NCI-H2107 treated with DMSO at 0.1 percent for 48 hours (cell line): ENCODE measurements at regions not wholly inside any gene's neighbourhood (a gene's known extent, or its start where the extent isn't known, plus 50 kb on each side); places are given as distances from the start of the nearest gene placed in this dataset.
"Not testable (repeated sequence)": the region's sequence is repeated elsewhere in the genome, so short reads cannot be mapped to it uniquely, and the experiment has no call there.

Experiments used
- DNase-seq: peaks from one replicate; lab custom pipeline; 2025; ENCODE audit not compliant: unreplicated experiment; lab: John Stamatoyannopoulos, UW

DNA sequence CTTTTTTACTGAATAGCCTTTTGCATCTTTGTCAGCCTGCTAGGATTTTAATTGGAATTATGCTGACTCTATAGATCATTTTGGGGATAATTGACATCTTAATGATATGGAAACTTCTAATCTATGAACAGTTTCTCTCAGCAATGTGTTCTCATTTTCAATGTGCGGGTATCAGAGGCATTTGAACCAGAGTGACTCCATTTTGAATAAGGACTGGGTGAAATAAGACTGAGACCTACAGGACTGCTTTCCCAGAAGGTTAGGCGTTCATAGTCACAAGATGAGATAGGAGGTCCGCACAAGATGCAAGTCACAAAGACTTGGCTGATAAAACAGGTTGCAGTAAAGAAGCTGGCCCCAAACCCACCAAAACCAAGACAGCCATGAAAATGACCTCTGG is 140.5 kb downstream of the IGLL1 start:
- not testable (repeated sequence) for DNase-seq

DNA sequence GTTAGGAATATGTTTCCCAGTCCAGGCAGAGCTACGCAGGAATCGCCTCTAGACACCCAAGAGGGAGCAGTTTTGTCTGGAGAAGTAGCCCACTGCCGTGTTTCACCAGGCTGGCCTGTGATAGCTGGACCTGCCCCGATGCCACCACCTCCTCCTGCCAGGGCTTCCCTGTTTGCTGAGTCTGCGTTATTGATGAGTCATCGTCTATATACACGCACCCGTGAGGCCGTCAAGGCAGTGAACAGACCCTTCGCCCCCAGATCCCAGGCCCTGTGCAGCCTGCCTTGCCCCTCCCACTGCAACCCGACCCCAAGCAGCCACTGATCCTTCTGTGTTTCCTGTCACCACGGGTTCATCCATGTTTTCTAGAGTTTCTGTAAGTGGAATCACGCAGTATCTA is 141.9 kb downstream of the IGLL1 start:
- DNase-seq = no peak

DNA sequence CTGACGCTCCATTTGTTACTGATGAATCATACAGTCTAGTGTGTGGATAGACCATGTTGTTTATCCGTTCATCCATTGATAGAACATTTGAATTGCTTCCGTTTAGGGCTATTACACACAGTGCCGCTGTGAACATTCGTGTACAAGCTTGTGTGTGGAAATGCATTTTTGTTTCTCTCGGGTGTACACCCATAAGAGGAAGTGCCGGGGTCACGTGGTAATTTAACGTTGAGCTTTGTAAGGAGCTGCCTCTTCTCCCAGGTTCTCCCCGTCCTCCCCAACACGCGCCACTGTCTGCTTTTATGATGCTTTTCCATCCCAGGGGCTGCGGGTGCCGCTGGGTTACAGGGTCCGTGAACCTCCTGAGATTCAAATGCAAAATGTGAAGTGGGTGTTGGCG is 142.3 kb downstream of the IGLL1 start:
- no peak for DNase-seq

DNA sequence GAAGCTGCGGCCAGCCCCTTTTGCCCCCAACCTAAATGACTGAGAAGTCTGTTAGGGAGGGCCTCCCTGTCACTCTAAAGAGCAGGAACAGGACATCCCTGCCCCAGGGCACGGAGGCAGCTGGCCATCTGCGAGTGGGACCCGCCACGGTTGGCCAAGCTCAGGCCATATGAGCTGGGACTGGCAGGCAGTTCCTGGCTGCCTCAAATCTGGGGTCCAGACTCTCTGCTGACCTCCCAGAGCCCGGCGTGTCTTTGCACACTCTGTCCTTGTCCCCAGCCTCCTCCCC is 143.0 kb downstream of the IGLL1 start:
- not testable (repeated sequence) for DNase-seq

DNA sequence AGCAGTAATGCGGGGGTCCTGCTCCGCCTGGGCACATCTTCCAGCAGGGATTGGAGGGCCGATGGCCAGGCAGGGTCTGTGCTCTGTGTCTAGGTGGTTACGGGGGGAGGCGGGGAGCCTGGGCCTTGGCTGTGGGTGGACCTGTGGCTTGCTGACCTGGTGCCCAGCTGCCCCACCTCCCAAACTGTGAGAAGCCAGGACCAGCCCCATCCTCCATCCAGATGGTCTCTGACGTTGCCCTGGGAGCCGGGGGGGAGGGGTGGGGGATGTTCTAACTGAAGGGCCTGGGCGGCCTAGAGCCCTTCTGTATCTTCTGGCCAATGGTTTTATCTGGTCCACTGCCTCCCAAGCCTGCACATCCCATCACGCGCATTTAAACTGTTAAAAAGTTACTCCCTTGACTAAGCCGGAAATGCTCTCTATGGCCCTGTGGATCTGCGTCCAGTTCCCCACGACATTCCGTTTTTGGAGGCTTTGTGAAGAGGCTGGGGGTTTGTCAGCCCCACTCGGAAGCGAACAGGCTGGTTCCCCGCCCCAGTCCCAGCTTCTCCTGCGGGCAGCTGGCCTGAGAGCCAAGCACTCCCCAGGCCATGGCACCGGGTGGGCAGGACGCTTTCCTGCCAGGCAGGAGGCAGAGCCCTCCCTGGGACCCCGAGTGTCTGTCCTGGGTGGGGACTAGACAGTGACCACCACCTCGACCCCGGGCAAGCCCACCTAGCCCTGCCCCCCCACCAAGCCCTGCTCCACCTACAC is 143.6 kb downstream of the IGLL1 start:
- not testable (repeated sequence) for DNase-seq

DNA sequence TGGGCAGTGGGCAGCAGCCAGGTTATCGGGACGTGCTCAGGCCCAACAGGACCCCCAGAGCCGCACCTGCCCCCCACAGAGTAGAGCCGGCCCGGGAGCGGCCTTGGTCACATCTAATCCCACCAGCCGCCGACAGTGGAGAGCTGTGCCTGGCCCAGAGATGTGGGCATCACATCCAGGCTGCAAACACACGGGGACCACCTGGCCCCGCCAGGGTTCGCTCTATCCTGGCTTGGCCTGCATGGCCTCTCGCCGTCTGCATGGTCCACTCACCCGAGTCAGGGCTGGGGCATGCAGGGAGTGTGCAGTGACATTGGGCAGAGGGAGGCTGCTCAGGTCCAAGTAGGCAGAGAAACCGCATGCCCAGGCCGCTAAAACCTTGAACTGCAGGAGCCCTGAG is 144.9 kb downstream of the IGLL1 start:
- DNase-seq = not testable (repeated sequence)

DNA sequence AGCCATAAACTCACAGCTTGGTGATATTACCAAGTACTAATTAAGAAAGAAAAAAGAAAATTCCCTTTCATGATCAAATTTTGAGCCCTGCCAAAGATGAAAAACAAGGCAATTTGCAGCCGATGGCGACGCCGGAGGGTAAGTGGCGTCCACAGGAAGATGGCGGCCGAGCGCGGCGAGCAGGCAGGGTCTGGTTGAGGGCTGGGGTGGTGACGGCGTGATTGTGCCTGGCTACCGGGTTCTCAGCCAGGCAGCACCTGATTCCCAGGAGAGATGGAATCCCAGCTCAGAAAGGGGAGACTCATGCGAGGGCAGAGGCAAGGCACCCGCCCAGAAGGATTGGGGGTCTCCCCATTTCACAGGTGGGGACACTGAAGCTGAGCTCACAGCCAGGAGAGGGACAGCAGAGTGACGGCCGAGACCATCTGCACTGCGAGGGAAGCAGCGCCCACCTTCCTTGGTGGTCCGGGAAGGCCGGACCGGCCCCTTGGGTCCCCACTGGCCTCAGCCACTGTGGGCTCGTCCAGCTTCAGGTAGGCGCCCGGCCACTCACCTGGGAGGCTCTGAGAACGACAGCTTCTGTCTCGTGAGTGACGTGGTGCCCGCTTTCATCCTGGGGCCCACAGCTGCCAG is 145.8 kb downstream of the IGLL1 start:
- DNase-seq = not testable (repeated sequence)

DNA sequence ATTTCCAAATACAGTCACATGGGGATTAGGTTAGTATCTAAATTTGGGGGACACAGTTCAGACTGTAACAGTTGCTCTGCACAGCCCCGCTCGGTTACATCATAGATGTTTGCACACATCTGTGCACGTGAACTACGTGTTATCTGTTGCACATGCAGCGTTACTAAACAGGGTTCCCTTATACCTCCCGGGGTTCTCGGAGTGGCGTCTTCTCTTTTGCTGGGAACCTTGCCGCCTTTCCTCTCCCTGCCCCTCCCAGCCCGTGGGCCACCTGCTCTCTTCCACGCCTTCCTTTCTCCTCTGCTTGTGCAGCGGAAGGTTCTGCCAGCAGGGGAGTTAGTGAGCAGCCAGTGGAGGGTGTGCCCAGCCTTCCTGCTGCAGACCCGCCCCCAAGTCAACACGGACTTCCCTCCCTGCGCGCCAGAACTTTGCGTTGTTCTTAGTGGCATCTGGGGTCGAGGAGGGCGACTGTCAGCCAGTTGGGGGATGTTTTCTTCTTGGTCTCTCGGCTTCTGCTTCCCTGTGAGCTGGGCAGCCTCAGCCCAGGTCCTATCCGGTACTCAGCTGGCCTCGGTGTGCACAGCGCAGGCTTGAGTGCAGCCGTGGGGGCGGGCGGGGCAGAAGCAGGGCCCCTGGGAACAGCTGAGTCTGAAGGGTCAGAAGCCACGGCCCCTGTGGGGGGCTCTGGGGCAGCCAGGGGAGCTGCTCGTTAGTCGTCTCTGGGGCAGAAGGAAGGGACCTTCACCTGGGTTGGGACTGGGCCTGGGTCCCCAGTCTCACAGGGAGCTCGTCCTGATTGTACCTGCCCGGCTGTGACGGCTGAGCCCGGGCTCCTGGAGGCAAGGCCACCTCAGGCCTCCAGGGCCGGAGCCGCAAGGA is 146.7 kb downstream of the IGLL1 start:
- peak; percentile 18 for DNase-seq

DNA sequence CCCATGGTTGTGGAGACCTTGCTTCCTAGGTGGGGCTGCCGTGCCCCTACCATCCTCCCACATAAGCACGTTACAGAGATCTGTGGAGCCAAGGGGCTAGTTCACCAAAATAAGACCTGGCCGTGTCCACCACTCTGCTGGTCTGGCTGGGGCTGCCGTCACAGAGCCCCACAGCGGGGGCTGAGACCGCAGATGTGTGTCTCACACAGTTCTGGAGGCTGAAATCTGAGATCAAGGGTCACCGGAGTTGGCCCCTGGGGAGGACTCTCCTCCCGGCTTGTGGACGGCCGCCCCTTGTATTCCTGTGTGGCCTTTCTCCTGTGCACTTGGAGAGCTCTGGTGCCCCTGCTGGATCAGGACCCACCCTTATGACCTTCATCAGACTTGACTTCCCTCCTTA is 147.4 kb downstream of the IGLL1 start:
- not testable (repeated sequence) for DNase-seq

DNA sequence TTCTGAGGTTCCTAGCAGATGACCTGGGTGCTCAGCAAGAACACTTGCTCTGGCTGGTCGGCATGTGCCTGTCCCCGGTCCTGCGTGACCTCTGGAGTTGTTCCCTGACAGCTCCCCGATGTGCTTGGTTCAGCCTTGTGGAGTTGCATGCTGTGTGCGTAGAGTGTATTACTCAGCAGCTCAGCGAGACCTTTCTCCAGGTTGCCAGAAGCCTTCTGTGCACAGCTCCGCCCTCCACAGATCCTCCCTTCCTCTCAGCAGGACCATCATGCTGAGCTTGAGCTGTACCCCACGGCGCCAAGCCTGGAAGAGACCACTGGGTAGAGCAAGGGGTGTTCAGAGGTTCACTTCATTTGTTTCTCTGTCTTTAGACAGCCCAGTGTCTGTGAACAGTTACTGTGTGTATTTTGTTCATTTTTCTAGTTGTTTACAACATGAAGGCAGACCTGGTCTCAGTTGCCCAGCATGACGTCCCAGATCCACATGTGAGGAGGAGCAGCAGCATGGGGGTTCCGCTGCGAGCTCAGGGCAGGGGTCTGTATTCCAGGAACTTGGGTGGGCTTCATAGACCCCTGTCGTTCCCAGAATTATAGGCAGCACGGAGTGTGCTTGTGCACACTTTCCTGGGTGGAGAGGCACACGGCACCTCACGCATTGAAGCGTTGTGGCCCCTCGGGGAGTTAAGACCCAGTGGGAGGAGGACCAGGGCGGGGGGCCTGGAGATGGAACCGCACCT is 148.6 kb downstream of the IGLL1 start:
- no peak for DNase-seq

DNA sequence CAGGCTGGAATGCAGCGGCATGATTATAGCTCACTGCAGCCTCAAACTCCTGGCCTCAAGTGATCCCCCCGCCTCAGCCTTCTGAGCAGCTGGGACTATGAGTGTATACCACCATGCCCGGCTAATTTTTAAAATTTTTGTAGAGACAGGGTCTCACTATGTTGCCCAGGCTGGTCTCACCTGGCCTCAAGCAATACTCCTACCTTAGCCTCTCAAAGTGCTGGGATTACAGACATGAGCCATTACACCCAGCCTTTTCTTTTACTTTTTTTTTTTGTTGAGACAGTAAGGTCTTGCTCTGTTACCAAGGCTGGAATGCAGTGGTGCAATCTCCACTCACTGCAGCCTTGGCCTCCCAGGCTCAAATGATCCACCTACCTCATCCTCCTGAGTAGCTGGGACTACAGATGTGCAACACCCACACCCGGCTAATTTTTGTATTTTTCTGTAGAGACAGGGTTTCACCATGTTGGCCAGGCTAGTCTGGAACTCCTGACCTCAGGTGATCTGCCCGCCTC is 155.5 kb downstream of the IGLL1 start:
- not testable (repeated sequence) for DNase-seq

DNA sequence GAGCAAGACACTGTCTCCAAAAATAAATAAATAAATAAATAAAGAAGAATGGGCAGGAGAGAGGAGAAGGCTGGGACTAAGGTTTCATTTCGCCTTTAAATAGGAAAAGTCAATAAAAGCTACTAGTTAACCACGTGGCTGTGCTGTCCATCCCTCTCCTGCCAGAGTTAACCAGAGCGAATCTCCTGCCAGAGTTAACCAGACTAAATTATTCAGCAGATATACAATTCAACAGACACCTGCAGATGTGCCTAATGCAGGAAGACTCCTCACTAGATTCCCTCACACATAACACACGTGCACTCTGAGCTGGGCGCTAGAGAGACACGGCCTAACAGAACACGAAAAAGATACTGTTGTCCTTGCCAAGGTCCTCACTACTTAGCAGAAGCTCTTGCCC is 156.1 kb downstream of the IGLL1 start:
- DNase-seq = no peak

DNA sequence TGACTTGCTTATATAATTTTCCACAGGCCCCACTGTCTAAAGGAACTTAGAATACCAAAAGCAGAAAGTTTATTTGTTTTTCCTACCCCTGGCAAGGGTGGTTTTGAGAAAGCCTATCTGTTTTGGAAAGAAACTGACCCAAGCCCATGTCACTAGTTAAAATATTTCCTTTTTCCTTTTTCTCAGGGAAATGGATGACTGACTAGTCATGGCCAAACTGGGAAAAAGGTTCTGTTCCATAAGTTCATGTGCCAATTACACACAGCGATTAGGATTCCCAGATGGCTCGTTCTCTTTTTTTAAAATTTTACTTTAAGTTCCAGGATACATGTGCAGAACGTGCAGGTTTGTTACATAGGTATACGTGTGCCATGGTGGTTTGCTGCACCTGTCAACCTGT is 157.8 kb downstream of the IGLL1 start:
- not testable (repeated sequence) for DNase-seq

DNA sequence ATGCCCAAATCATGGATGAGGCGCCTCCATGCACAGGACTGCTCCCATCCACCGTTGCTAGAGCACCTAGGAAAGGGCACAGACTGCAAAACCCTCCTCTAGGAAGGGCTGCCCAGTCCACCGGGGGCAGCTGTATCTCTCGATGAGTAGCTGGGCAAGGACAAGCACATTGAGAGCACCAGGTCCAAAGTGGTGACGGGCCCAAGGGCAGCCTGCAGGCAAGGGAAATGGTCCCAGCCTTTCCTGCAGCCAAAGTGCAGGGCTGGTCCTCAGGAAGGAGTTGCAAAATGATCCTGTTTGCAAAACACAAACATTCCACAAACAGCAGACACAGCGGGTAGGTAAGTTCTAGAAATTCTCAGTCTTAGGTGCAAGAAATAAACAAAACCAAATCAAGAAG is 158.8 kb downstream of the IGLL1 start:
- not testable (repeated sequence) for DNase-seq

DNA sequence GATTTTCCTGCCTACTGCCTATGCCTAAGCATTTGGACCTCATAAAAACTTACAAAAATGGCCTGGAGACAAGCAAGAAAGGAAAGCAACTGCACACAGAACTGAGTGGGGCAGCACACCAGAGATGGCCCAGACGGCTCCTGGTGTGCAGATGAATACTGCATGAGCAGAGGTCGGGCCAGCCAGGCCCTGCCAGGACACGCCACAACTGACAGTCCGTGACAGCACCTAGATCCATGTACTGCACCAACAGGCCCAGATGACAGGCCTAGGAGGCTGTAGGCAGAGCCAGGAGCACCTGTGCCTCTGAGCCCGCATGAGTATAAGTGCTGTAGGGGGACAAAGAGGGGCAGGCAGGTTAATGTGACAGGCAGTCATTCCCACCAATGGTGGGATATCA is 160.2 kb downstream of the IGLL1 start:
- no peak for DNase-seq

DNA sequence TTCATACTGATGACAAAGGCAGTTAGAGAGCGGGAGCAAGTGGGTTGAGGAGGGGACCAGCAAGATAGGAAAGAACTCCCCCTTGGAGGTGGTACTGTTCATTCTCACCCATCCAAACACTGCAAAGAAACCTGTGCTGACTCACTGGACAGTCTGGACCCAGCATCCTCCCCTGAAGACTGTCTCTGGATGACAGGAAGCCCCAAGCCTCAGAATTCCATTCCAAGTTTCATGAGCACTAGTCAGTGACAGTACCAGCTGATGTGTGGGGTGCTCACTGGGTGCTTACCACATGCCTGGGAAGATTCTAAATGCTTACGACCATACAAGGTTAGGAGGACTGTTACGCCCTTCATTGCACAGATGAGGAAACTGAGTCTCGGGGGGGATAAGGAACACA is 160.9 kb downstream of the IGLL1 start:
- DNase-seq = no peak

DNA sequence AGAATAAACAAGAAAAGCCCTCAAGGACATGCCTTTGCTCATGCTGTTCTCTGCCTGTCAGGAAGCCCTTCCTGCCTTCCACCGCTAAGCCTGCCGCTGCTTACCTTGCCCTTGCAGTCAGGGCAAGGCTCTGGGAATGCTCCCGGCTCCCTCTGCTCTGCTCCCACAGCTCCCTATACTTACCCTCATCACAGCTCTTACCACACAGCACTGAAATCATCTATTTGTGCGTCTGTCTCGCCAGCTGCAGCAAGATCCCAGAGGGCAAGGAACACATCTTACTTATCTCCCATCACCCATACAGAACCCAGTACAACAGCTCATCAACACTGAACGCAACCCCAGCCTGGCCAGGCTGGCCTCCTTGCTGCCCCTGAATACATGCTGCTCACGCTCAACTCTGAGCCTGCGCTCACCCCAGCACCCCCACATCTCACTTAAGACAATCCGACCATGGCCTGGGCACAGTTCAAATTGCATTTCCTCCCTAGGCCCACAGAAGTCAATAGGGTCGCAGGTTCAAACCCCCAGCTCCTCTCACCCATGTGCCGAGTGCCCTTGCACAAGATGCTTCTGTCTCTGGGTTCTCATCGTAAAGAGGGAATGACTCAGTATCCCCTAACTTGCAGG is 161.8 kb downstream of the IGLL1 start:
- no peak for DNase-seq

DNA sequence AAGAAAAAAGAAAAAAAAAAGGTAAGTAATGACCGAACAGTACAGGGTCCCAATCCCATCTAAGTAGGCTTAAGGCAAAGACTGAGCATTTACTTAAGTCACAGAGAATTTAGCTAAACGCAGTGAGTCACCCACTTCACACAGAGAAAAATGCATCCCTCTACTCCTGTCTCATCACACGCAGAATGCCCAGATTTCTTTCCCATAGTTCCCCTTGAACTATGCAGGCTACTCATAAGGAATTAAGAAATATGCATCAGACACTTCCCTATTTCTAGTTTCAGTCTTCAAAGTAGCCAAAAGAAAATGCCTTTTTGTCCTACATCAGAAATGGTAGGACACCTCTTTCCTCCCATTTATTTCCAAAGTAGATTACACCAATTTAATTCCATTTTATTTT is 162.8 kb downstream of the IGLL1 start:
- not testable (repeated sequence) for DNase-seq

DNA sequence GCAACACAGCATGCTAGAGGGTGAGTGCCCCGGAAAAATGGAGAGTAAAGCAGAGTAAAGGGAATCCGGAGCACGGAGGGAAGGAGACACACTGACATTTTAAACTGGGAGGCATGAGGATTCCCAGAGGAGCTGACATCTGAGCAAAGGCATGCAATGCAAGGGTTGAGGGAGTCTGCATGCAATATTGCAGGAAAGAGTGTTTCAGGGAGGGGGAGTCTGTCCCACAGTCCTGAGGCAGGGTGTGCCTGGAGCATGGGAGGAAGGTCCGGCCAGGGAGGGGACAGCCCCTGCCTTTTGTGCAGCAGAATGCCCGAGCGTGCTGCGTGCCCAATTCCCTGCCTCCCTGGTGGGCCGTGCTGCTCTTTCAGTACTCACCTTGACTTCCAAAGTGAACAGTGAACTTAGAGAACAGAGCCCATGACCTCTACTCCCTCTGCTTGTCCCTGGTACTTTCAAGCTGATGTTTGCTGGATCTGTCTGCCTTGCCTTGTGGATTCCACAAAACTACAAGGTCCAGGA is 163.9 kb downstream of the IGLL1 start:
- not testable (repeated sequence) for DNase-seq

DNA sequence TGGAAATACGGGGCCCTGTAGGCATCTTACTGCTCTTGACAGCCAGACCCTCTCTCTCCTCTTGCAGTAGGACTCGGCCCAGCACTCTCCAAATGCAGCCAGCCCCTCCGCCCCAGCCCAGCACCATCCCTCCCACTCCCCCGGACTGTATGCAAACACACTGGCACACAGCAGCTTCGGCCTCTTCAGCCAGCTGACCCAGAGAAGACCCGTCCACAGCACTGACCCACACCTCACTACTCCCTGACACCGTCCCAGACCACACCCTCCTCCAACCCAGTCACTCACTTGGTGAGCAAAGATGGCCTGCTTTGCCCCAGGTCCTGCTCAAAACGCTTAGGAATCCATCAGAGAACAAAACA is 164.6 kb downstream of the IGLL1 start:
- DNase-seq = no peak
